ENCODE measurements at regions not wholly inside any gene's neighbourhood (a gene's known extent, or its start where the extent isn't known, plus 50 kb on each side); places are given as distances from the start of the nearest gene placed in this dataset.

DNA sequence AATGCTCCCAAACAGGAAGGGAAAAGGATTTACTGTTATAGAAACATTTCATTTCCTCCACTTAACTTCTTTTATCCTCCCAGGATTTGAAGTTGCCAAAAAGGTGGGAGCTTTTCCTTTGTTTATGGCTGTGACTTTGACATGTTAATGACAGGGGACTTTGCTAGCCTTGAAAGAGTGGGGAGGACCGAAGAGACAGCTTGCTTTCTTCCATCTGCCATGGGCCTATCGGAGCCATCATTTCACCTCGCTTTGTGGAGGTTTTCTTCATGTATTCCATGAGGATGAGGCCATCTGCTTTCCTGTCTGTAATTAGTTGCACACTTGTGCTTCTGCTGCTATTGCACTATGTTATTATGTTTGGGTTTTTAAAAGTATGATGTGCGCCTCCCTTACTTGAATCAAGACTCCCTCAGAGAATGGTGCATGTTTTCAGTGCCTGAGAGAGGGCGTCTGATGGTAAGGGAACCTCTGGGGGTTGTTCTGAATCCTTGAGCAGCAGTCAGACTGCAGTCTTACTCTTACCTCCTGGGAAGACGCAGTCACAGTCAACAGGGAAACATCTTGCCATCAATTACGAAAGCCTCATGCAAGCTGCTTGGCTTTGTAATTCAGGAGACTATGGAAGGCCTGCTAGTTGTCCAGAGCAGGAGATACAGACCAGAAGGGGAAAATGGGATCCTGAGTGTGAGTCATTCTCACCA lies 173.3 kb upstream of the MGAT5 start:
- DNase-seq (ENCODE audit: low spot score), result no peak

DNA sequence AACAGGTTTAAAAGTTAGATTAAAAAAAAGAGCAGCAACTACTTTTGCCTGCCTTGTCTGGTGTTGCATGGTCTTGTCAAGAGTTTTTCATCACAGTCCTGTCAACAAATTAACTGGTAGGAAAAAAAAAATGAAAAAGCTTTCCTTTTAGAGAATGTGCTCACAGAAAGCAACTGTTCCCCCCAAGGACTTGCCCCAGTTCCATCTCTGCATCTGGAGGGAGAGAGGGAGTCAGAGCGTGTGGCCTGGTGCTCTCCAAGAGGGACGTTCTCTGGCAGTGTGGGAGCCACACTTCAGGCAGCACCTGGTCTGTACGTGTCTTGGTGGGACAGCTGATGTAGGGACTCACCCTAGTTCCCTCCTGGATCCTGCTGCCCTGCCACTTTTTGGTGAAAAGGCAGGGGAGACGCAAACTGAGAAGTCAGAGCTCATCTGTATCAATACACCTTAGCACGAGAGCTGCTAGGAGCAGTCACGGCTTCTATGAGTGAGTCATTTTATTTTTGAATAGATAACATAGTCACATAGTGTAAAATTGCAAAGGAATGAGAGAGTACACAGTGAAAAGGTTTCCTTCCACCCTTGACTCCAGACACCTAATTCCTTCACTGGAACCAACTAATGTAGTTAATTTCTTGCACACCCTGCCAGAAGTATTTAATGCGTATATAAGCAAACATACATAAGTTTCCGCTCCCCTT lies 172.5 kb upstream of the MGAT5 start:
- DNase-seq (ENCODE audit: low spot score), result no peak

DNA sequence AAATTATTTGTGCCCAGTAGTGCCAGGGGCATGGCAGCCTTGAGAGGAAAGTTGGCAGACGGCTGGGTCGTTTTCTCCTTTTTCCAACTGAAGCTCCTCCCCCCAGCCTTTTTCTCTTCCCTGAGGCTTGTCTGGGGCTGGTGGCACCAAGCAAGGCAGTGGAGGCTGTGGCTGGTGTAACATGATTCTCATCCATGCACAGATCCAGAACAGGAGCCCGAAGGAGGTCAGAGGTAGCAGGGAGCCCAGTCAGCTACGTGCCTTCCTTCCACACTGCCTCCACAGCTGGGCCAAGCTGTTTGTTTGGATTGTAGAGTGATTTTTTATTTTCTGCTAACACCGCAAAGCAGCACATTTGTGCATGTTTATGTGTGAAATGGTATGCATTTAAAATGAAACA lies 170.3 kb upstream of the MGAT5 start:
- no peak for DNase-seq (ENCODE audit: low spot score)

DNA sequence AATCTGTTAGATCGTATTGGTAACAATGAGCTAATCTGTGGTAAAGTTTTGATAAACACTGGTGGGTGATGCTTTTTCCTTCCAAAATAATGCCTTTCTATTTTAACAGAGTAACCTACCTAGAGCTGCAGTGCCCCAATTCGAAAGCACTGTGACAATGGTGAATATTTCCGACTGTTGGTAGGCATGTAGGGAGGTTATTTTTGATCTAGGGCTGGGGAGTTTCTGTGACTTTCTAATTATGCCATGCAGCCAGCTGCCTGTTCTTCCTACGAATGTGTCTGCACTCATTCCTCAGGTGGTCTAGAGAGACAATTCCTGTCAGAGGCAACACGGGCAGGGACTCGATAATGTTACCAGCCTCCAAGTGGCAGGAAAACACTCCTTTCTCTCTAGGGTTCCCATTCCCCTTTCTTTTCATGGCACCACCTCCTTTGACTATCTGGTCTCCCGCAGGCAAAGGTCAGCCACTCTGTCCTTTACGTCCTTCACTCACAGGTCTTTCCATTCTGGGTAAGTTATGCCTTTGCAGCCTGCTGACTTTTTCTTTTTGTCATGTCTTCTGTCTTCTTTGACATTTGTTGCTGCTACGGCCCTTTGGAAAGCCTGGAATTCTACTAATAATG lies 167.2 kb upstream of the MGAT5 start:
- no peak for DNase-seq (ENCODE audit: low spot score)

DNA sequence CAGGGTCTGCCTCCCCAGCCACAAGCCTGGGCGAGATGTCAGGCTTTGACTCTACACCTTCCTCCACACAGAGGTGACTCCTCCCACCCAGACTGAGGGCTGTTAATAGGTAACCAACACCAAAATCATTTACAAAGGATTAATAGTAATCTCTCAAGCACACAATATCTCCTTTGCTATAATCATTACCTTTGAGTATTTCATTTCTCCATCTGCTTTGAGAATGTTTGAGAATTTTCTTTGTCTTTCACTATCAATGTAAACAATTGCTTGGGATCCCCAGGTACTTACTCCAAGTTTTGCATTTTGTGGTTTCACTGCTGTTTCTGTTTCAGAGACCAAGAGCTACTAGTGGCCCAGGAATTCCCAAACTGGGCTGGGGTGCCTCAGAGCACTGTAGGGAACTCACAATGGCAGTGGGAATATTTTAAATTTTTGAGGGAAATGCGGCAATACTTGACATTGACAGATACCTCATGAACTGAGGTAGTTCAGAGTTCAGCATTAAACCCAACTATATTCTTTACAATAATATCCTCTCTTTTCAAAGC lies 166.4 kb upstream of the MGAT5 start:
- no peak for DNase-seq (ENCODE audit: low spot score)

DNA sequence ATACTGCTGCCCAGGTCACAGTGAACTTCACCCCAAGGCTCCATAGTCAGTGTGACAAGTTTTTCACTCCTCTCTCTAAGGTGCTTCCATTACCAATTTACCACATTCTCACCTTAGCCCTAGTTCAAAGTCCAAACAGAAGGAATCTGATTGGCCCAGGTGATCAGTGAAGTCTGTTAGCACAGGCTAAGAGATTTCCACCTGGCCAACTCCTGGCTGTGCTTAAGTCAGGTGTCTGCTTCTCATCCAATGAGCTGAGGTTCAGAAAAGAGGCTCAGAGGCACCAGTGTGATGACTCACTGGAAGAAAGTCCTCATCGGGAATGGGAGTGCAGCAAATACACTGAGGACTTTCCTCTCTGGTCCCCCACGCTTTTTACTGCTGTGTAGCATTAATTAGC lies 164.4 kb upstream of the MGAT5 start:
- DNase-seq (ENCODE audit: low spot score), result no peak

DNA sequence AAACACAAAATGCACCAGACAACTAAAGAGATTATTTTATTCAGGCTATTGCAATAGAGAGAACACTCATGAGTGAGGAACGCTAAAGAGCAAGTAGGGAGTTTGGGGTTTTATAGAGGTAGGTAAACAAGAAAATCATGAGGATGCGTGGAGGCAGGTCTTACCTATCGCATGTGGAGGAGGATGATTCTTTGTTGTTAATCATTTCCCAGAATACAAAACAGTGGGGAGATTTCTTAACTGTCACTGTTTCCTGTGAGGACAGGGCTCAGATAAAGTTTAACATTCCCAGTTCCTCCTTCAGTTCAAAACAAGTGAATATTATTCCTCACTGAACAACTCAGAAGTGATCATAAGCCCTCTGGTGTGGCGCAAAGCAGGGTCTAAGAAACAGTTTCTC lies 156.1 kb upstream of the MGAT5 start:
- DNase-seq (ENCODE audit: low spot score), result no peak

DNA sequence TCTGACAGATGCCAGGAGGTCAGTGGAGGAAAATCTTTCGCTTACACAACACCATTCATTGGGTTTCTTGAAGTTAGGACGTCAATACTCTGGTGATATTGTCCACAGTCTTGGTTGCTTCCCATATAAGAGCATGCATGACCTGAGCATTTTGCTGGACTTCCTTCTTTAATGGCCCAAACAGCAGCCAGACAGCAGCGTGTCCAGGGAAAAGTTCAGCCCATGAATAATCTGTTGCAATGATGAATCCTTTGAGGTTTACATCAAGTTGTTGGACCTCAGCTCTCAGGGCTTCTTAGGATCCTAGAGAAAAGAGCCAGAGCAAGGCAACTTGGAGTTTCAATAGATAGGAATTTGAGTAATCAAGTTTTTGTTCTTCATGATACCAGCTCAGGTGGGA lies 155.6 kb upstream of the MGAT5 start:
- DNase-seq (ENCODE audit: low spot score), result no peak

DNA sequence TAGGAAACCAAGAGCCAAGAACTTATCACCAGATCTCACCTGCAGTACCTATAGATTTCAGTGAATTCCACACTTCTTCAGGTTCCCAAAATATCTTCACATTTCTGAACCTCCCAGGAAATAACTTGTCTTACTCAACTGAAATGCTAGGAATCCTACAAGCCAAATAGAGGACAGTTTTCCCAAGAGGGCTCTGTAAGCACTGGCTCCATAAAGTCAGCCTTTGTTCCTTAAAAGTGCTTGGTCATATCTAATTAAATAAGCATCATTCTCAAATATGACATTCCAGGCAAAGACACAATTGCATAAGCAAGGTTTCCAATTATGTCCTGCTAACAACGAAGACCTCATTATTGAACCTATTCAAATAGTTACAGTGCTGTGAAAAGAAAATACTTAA lies 154.6 kb upstream of the MGAT5 start:
- no peak for DNase-seq (ENCODE audit: low spot score)

DNA sequence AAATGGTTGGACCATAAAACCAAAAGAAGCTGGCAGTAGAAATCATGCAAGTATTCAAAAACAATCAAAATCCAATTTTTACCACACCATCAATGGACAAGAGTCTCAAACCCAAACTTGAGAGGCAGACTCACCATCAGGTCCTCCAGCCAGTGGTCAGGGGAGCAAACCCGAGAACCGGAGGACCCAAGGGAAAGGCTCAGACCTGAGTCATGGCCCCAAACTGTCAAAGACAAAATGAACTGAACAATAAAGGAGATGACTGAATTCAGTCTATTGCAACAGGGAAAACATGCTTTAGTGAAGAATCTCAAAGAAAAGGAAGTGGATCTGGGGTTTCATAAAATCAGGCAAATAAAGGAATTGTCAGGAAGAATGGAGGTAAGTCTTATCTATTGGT lies 150.7 kb upstream of the MGAT5 start:
- no peak for DNase-seq (ENCODE audit: low spot score)

DNA sequence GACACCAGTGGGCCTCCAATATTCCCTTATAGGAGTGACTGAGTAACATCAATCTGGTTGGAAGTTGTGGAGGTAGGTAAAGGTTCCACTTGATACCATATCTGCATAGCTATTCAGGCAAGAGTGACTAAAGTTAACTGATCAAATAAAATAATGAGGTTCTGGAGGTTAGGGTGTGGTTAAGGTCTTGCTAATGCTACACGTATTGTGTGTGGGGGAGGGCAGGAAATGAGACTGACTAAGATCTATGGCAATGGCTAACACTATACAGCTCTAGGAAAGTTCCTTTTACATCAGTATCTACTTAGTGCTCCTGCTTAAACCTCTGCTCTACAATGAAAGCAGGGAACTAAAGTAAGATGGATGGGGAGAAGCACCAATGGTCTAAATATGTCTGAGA lies 149.1 kb upstream of the MGAT5 start:
- no peak for DNase-seq (ENCODE audit: low spot score)

DNA sequence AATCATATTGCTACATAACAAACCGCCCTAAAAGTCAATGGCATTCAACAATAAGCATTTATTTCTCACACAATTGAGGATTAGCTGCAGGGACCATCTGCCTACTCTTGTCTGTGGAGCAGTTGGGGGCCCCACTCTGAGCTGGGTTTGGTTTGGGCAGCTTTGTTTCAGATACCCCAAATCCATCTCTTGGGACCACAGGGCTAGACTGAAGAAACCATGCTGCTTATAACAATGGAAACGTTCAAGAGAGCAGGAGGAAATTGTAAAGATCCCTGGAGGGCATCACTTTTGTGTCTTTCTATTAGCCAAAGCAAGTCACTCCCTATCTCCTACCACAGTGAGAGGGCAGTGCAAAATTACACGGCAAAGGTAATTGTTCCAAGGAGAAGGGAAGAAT lies 146.5 kb upstream of the MGAT5 start:
- no peak for DNase-seq (ENCODE audit: low spot score)

DNA sequence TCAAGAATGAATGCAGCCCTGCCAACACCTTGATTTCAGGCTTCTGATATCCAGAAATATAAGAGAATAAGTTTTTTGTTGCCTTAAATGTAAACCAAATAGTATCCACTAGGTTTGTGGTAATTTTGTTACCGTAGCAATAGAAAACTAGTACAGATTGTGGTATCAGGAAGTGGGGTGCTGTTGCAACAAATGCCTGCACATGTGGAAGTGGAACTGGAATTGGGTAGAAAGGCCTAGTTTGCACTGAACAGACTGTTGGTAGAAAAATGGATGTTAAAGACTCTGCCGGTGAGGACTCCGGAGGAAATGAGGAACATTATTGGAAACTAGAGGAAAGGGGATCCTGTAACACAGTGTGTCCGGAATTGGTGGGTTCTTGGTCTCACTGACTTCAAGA lies 145.8 kb upstream of the MGAT5 start:
- DNase-seq (ENCODE audit: low spot score), result no peak

DNA sequence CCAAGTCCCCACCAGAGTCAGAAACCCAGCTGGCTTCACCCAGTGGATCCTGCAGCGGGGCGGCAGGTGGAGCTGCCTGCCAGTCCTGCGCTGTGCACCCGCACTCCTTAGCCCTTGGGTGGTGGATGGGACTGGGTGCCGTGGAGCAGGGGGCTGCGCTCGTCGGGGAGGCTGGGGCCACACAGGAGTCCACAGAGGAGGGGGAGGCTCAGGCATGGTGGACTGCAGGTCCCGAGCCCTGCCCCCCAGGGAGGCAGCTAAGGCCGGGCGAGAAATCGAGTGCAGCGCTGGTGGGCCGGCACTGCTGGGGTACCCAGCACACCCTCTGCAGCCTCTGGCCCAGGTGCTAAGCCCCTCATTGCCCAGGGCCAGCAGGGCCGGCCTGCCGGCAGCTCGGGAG lies 144.6 kb upstream of the MGAT5 start:
- DNase-seq (ENCODE audit: low spot score), result no peak

DNA sequence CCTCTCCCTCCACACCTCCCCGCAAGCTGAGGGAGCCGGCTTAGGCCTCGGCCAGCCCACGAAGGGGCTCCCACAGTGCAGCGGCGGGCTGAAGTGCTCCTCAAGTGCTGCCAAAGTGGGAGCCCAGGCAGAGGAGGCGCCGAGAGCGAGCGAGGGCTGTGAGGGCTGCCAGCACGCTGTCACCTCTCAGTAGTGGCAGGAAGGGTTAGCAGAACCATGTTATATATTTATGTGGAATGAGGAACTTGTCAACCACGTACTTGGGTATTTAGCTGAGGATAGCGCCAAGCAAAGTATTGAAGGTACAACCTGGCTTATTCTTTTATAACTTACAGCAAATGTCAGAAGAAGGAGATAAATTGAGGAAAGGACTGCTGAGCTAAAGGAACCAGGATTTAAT lies 144.1 kb upstream of the MGAT5 start:
- no peak for DNase-seq (ENCODE audit: low spot score)

DNA sequence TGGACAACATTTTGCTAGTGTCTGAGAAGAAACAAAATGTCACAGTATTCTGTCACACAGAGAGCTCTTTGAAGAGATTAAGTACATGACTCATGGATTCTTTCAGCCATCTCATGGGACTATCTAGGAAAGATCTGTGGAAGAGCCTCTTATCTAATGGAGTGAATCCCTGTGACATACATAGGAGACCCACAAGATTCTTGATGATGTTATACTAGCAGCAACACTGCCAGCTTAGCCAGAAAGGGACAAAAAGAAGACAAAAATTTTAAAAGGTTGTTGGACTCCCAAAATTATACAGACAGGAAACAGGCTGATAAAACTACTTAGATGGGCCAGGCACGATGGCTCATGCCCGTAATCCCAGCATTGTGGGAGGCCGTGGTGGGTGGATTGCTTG lies 143.3 kb upstream of the MGAT5 start:
- DNase-seq (ENCODE audit: low spot score), result no peak

DNA sequence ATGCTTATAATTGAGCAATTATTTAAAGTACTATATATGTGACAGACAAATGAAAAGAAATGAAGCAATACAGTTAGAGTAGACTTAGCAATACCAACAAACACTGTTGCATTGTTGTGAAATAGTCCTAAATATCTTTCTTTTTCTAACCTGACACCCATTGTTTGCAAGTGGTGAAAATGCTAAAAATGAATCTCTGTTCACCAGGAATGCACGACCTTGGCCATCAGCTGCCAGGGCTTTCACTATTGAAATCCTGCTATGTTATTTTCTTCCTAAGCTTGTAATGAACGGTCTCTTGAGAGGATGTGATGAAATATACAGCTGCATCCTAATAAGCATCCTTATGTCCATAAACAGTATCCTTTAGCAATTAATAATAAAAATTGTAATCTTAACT lies 136.2 kb upstream of the MGAT5 start:
- no peak for DNase-seq (ENCODE audit: low spot score)

DNA sequence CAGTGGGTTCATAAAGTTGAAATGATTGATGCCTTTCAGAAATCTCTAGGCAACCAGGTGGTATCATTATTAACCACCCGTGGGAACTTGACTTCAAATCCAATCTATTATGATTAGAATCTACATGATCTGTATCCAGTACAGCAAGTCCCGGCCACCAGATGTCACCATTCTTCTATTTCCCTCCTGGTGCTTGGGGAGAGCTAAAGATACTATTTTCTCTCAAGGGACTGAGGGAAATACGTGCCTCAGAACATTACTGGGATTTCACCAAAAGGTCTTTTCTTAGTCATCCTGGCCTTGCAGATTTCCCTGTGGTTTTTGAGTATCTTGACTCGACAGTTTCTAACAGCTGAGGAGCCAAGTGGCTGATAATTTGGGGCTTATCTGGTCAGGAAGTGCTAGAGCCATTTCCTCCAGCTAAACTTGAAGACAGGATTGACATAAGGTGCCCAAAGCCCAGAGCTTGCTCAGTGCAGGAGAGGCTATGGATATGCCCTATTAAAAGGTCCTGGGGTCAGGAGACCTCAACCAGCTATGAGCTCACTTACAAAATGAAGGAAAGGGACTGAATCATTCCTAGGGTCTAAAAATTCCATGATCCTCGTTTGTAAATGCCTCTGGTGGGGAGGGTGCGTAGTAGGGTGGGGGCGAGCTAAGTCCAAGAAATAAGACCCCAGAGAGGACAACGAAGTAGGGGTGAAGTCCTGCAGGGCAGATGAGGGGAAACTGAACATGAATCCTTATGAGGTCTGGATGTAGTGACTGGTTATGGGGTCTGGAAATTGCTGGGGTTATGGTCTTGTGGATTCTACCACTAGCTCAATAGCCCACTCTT lies 135.4 kb upstream of the MGAT5 start:
- peak; percentile 77 for DNase-seq (ENCODE audit: low spot score)

DNA sequence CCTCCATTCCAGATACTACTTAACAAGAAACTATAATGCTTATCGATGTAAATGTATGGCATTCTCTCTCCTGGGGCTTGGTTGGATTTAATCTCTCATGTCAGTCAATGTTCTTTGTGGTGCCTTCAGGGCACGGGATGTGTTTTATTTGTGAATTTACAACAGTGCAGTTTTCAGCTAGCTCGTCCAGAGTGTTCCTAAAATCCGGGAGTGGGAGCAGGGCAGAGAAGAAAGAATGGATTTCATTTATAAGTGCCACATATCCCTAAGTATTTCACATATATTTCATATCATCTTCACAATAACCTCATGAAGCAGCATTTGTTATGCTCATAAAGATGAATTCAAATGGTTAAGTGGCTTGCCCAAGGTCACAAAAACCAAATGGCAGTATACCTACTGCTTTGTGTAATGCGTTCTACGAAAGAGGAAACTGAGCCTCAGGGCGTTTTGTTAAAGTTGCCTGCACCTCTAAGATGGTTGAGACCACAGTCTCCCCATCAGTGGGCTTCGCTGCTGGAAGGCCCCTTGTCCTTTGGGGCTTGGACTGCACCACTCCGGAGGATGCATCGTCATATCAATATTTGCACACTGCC lies 134.7 kb upstream of the MGAT5 start:
- no peak for DNase-seq (ENCODE audit: low spot score)

DNA sequence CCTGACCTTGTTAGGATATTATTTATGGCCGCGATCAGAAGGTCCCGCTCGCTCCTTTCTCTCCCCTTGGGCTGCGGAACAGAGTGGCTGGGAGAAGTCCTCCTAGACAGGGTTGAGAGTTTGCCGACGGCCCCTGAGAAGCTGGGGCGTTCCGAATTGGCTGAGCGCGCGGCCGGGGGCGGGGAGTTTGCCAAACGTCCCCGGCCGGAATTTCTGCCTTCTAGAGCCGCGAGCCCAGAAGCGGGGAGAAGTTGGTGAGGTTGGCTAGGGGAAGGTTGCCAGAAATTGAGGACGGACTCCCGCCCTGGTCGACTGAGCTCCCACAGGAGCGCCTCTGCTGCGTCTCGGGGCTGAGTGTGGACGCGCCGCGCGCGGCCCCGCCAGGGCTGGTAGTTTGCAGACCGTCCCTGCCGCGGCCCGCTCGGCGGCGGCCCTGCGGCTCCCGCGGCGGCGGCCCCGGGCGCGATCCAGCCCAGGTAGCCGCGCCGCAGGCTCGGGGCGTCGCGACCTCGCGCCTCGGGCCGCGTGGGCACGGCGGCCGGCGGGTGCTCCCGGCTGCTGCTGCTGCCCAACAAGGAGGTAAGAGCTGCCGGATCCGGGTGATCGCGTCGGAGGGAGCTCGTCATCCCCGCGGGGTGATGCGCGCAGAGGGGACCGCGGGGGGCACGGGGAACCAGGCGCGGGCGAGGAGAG lies 134.0 kb upstream of the MGAT5 start:
- DNase-seq (ENCODE audit: low spot score), result peak; percentile 92

DNA sequence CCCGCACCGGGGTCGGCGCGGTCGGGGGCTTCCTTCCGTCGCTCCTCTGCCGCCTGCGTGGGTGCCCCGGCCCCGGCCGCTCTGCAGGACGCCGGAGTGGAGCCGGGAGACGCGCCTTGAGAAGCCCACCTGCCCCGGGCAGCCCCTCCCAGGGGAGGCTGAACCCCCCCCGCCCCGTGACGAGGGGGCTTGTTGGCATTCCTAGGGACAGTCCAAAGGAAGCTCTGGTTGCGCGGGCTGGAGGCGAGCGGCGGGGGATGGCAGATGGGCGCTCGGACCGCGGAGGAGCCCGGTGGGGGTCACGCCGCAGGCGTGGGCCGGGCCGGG lies 133.5 kb upstream of the MGAT5 start:
- no peak for DNase-seq (ENCODE audit: low spot score)
